IPS-NIHi7 (cell line): ENCODE measurements at regions not wholly inside any gene's neighbourhood (a gene's known extent, or its start where the extent isn't known, plus 50 kb on each side); places are given as distances from the start of the nearest gene placed in this dataset.
"Not testable (repeated sequence)": the region's sequence is repeated elsewhere in the genome, so short reads cannot be mapped to it uniquely, and the experiment has no call there.

Source experiments
- DNase-seq: peaks from one replicate; pipeline ENCODE4 v3.0.0; 2012; ENCODE audit warnings: mixed read lengths; ENCODE audit errors: extremely low spot score

DNA sequence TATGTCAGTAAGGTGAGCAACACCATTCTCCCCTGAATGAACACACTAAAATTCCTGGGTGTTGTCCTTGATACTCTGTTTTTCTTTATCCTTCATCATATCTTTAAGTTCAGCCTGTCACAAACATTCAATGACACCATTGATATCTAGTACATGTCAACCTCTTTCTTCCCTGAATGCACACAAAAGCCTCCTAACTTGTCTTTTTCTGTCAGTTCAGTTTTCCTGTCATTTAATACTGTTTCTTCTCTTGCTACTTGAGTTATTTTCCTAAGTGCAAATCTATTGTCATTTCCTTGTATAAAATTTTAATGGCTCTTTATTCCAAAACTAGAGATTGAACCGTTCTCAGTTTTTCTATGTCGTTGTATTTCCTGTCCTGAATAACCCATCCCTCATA lies 1107.6 kb upstream of the SLC39A10 start:
- DNase-seq: no peak

DNA sequence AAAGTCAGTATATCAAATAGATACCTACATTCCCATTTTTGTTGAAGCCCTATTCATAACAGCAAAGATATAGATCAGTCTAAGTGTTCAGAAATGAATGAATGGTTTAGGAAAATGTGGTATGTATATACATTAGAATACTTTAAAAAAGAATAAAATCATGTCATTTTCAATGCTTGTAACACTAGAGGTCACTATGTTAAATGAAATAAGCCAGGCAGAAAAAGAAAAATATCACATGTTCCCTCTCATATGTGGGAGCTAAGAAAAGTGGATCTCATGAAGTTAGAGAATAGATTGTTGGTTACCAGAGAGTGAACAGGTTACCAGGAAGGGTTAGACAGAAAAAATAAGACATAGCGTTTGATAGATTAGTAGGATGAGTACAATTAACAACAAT lies 1111.0 kb upstream of the SLC39A10 start:
- no peak for DNase-seq

DNA sequence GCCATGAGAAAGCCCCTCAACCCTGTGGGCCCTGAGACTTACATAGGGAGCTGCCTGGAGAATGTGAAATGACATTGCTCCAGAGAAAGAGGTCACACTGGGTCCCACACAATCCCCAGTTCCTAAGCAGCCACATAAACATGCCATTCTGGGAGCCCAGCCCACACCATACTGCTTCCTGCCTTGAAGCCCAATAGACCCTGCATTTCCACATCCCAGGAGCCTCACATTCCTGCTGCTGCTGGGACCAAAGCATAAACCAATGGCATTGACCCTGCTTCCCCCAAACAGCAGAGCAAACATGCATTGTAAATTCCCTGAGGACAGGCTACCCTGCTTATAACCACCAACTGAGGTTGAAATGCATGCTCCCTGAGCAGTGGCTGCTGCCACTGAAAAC lies 1117.6 kb upstream of the SLC39A10 start:
- peak; percentile 21 for DNase-seq

DNA sequence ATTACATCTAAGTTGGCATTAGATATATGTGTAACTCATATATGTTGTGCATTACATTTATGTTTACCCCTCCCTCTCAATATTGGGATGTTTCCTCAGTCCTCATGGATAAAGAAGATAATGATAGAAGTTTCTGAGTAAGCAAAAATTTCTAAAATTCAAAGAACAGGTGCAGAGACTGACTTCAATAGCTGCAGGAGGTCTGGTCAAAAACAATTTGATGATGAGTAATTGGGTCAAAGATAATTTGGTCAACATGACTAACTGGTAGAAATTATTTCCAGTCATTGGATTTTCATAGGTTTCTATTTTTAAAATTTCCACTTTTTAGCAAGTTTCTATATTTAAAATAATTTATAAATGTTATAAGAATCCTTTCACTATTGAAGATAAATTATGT lies 1130.9 kb upstream of the SLC39A10 start:
- DNase-seq: no peak

DNA sequence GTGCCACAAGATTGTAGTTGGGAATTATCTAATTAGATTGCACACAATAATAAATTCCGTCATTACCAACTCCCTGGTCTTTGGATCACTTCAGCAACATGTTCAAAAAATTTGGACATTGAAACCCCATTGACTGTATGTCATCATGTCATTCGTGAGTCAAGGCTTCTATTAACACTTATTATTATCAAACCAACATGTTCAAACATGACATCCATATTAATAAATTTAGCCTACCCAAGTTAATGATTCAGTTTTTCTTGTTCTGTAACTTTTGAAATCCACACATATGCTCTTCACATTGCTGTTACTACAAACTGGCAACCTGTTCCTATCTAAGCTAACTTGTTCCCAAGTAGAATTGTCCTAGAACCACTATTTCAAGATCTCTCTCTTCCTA lies 1142.7 kb upstream of the SLC39A10 start:
- DNase-seq: no peak

DNA sequence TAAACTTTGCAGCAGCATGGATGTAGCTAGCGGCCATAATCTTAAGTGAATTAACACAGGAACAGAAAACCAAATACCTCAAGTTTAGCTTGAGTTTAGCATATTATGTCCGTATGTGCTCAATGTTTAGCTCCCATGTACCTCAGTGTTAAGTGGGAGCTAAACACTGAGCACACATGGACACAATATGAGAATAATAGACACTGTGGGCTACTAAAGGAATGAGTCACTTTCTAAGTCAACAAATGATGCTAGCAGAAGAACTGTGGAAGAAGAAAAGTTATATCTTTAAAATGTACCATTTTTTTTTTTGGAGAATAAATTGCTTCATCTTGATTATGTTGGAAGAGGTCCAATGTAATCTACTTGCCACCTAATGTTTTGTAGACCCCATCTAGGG lies 1146.0 kb upstream of the SLC39A10 start:
- not testable (repeated sequence) for DNase-seq

DNA sequence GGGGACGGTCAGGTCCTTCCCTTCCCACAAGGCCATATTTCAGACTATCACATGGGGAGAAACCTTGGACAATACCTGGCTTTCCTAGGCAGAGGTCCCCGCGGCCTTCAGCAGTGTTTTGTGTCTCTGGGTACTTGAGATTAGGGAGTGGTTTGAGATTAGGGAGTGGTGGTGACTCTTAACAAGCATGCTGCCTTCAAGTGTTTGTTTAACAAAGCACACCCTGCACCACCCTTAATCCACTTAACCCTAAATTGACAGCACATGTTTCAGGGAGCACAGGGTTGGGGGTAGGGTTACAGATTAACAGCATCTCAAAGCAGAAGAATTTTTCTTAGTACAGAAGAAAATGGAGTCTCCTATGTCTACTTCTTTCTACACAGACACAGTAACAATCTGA lies 1152.2 kb upstream of the SLC39A10 start:
- not testable (repeated sequence) for DNase-seq

DNA sequence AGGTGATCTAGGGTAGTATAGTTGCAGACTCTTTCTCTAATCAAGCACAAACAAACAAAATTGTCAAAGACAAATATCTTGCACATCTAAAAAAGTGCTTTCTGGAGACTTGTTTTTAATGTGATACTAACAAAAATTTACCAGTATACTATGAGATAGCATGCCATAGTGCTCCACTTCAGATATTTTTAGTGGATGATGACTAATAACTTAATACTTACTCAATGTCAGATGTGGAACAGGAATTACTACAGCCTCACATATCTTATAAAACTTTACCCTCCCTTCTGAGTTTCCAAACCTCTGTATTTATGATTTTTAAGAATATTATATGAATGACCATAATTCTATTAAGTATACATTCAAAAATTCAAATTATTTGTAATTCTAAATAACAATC lies 1162.0 kb upstream of the SLC39A10 start:
- DNase-seq: no peak

DNA sequence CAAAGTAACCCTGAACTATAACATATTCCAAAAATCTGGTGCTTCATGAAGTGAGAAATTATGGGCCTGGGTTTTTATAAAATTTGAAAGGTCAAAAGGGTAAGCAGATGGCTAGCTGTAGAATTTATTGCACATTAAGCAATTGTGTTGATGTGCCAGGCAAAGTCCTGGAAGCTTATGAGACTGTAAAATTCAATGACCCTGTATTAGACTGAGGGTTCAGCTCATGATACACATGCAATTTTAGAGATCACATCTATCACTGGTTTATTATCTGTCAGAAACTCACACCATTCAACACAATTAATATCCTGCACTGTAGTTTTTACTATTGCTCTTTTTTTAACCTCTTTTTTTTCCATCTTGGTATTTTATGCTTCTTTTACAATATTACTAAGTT lies 1162.6 kb upstream of the SLC39A10 start:
- no peak for DNase-seq

DNA sequence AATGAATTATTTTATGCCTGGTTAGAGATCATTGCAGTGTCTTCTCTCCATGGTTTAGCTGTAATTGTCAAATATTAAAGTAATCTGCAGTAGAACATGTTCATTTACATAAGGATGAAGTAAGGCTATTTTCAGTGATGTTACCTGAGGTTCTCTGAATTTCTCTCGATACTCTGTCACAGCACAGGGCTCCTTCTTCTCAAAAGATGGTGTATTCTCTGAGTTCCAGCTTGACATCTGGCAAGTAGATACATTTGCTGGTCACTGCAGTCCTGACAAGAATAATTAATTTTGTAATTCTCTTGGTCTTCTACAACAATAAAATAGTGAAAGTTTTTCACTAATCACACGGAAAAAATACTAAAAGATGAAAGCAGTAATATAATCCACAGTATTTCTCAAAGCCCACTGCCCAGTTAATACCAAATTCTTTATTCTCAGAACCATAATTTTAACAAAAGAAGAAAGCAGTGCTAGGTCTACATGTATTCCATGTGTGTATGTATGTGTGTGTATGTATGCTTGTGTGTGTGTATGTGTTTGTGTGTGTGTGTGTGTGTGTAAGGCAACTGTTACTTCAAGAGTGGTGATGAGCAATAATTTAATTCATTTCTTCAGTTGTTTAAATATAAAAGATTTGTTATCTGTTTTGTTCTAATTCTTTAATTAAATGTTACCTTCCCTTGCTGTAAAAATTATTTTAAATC lies 1165.5 kb upstream of the SLC39A10 start:
- no peak for DNase-seq

DNA sequence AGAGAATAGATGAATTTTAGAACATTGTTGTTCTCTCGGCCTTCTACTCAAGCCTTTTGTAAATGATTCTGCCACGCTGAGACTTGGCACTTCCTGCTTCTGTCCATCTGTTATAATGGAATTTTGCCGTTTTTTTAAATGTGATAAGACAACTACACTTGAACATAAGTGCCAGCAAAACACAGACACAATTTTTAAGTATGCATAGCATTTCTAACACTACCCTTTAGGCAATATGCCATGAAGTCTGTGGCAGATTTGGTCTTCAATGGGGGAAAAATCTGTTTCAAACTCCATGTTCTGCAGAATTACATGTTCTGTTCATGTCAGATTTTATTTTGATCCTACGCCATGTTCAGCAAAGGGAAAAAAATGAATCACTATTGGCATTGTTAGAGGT lies 1170.7 kb upstream of the SLC39A10 start:
- no peak for DNase-seq

DNA sequence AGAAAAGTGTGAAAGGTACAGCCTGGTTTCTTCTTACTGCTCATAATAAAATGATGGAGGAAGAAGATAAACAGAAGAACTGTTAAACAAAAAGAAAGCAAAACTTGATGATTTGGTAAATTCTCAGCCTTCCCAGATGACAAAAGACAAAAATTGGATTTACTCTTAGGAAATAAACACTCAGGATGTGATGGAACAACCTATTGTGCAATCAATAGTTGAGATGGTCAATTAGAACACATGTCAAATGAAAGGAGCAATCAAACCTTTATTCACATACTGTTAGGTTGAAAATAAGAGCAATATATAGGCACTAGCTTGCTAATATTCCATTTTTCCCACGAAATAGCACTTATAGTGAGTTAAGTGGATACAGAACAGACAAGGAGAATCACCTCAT lies 1174.0 kb upstream of the SLC39A10 start:
- DNase-seq: no peak

DNA sequence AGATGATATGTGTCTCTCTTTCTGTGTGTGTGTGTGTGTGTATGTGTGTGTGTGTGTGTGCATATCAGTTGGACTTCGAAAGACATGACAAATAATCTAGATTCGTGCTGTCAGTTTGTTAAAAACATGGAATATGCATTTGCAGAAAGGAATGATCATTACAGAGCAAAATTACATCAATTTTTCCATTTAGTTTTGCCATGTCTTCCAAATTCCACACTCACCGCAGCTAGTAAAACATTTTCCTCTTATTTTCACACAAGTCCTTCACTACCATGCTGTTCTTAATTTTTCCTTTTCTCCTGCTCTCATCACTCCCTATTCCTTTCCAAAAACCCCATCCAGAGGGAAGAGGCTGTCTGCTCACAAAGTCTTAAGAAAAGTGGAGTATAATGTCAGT lies 1191.4 kb upstream of the SLC39A10 start:
- DNase-seq: no peak

DNA sequence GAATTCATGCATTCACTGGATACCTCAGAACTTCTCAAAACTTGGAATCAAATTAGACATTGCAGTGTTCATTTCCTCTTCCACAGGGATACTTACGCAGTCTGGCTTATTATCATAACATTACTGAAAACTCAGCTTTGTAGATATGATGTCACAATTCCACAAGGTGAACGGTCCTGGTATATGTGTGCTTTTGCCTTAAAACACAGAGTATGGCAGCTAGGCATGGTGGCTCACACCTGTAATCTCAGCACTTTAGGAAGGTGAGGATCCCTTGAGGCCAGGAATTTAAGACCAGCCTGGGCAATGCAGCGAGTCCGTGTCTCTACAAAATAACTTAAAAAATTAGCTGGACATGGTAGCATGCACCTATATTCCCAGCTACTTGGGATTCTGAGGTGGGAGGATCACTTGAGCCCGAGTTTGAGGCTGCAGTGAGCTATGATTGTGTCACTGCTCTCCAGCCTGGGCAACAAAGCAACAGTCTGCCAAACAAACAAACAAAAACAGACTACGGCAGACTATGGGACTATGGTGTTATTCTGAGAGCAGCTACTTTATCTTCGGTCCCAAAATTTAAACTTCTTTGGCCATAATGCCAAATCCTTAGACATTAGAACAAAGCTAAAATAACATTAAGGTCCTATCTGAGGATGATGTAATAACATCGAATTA lies 1191.9 kb upstream of the SLC39A10 start:
- no peak for DNase-seq

DNA sequence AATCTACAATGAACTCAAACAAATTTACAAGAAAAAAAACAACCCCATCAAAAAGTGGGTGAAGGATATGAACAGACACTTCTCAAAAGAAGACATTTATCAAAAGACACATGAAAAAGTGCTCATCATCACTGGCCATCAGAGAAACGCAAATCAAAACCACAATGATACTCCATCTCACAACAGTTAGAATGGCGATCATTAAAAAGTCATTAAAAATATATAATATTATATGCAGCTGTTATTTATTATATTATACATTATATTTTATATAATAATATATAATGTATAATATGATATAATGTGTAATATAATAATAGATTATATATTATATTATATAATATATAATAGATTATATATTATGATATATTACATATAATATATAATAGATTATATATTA lies 1194.1 kb upstream of the SLC39A10 start:
- DNase-seq: not testable (repeated sequence)

DNA sequence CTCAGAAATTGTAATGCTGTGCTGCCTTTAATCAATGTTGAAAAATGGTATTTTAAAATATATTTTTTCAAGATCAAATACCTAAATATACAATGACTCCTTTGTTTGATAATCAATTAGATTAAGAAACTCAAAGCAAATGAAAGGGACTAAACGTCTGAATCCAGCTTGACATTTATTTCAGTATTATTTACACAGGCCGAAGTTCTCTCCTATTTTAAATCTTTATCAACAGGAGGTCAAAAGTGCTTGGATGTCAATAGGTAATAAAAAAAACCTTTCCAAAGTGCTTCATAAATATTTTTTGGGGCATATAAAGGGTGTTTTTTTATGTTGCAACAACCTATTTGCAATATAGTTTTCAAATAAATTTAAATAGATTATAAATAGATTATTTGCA lies 1201.7 kb upstream of the SLC39A10 start:
- DNase-seq: no peak

DNA sequence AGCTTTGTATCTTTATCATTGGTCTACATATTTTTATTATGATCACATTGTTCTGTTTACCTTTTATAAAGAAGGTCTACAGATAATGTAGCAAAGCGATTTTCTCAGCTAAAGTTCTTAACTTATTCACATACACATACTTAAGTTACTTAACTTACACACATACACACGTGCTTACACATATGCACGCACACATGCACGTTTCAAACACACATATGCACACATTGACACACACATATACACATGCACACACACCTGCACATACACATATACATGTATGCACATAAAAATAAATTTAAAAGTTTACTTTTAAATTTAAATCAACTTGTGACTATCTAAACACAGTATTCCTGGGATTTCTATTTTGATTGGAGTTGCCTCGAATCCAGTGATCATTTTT lies 1204.5 kb upstream of the SLC39A10 start:
- no peak for DNase-seq

DNA sequence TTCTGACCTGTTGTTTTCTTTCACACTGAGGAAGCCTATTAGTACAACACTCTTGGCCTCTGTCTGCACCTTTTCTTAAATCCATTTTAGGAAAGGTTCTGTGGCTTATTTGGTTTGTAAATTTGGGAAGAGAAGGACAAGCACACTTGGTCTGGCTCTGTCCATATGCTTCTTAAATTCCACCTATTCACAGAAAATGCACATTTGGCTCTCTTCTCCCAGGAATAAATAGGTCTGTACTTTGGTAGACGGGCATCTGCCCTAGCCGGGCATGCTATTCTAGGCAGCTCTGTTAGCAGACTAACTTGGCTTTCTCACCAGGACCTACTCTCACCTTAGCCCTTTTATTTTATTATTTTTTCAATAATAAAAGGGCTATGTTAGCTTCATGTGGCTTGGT lies 1211.8 kb upstream of the SLC39A10 start:
- no peak for DNase-seq

DNA sequence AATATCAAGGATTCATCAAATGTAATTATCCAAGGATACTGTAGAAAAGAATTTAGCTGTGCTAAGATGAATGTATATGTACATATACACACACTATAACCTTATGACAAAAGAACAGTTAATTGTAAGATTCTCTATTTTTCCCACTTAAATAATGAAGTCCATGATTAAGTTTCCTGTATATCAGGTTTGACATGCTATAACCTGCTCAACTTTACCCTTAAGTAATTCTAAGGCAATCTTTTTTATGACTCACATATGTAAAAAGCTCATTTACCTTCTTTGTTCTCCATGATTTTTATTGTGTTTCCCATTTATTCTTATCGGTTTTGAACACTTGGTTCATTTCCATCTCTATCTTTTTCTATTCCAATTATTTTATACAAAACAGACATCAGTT lies 1213.1 kb upstream of the SLC39A10 start:
- DNase-seq: no peak

DNA sequence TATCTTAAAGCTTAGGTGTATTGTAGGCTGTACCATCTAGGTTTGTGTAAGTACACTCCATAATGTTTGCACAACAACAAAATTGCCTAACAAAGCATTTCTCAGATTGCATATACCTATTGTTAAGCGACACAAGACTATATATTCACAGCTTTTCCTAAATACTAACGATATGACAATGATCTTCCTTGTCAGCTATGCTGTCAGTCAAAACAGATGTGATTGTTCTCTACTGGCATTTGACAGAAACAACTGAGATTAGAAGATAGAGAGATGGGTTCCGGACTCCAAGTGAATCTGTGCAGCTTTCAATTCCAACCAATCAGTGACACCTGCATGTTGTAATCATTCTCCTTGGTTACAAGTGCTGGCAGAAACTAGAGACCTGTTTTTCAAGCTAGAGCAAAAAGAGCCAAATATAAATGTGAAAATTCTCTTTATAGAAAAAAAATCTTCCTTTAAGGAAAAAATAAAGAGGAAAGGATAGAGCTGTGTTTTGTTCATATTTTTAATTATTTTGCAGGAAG lies 1232.3 kb upstream of the SLC39A10 start:
- no peak for DNase-seq

DNA sequence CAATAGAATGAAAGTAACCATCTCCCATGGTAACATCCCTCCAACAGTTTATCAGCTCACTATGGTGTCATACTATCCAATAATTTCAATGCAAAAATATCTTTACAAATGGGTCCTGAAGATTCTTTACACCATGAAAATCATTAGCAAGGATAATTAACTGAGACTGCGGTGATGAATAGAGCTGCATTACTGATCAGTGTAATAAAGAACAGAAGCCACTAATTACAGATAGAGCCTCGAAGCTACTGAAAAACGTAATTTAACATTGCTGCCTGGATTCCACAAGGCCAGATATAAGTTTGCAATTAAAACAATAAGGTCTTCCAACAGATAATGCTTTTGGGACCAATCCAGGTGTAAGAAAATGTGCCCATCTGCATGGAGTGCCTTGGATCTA lies 1245.8 kb upstream of the SLC39A10 start:
- no peak for DNase-seq

DNA sequence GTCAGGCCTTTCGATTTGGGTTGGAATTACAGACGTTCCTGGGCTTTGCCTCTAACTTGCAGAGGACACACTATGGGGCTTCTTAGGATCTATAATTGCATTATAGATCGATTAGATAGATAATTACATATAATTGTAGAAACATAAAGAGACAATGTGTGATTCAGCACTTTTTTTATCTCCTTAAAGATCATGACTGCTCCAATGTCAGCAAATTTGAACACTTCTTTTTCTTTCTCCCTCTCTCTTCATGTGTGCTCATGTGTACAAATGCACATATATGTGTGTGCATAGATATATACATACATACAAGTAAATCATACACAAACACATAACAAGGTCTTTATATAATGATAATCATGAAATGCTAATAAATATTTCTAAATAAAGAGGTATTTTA lies 1261.2 kb upstream of the SLC39A10 start:
- DNase-seq: no peak

DNA sequence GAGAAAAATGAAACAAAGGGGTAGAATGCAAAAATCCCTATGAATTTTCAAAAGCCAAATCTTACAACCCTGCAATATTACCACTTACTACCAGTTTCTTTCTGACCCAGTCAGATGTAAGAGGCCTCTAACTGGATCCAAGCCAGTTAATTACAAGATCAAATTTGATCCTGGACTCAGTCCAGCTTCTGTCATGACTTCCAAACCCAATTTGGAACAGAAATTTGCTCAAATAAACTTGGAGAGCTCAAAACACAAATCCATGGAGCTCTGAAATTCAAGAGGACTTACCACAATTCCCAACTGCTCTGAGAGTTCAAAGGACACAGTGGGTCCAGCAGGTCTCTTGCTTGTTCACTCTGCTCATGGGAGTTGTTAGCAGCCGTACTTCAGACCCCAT lies 1271.7 kb upstream of the SLC39A10 start:
- no peak for DNase-seq

DNA sequence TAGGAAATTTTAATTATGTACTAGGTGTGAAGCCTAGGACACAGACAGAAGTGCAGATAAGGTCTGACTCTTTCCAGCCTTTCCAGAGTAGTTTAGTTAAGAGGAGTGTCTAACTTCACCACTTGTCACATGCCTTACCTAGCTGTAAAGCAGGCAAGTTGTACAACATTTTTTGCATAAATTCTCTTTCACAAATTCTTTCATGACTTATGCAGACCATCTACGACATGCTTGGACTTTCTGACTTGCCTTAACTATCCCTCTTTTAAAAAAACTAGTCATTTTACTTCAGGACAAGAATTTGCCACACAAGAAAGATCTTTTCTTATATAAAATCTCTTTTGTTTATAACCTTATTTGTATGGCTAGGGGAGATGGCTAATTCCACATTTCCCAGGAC lies 1273.6 kb upstream of the SLC39A10 start:
- no peak for DNase-seq
